Fibroblast of lung (primary cell): ENCODE measurements at regions not wholly inside any gene's neighbourhood (a gene's known extent, or its start where the extent isn't known, plus 50 kb on each side); places are given as distances from the start of the nearest gene placed in this dataset.

Experiments used
- DNase-seq, 2 donors: peaks; one replicate each; pipeline versions ENCODE4 v3.0.0 to v3.0.0-alpha.2; 2010; ENCODE audit warnings: low read depth in 2 of 2
- H2AFZ ChIP-seq: 2 replicates; pipeline ENCODE4 v1.5.1; 2012; ENCODE audit warnings: low read length, control low read depth, inconsistent platforms
- H3K27ac ChIP-seq: 2 replicates; pipeline ENCODE4 v1.5.1; 2011; ENCODE audit warnings: low read length, control low read depth; ENCODE audit not compliant: insufficient read depth
- H3K27me3 ChIP-seq: 2 replicates; pipeline ENCODE4 v1.5.1; 2011; ENCODE audit warnings: mild to moderate bottlenecking, low read length; ENCODE audit not compliant: control insufficient read depth, insufficient read depth
- H3K36me3 ChIP-seq: 2 replicates; pipeline ENCODE4 v1.5.1; 2011; ENCODE audit warnings: low read length; ENCODE audit not compliant: control insufficient read depth, insufficient read depth
- H3K4me1 ChIP-seq: 2 replicates; pipeline ENCODE4 v1.5.1; 2011; ENCODE audit warnings: low read length; ENCODE audit not compliant: control insufficient read depth, insufficient read depth; ENCODE audit errors: extremely low read depth
- H3K4me2 ChIP-seq: 2 replicates; pipeline ENCODE4 v1.5.1; 2011; ENCODE audit warnings: low read length, control low read depth; ENCODE audit not compliant: insufficient read depth; ENCODE audit errors: extremely low read depth
- H3K4me3 ChIP-seq, 4 experiments: fragments of 200-600 bp in 1 of 4; sonication (generic) in 1 of 4; replicated peaks in 1 of 4; 2 replicates each; pipeline ENCODE4 v1.5.1; 2011 to 2016; ENCODE audit warnings: low read length in 4 of 4, low read depth in 3 of 4, mild to moderate bottlenecking in 3 of 4, control low read depth in 2 of 4, inconsistent platforms in 1 of 4, mixed read lengths in 1 of 4; ENCODE audit not compliant: insufficient read depth in 1 of 4; ENCODE audit errors: control extremely low read depth in 1 of 4
- H3K79me2 ChIP-seq: 2 replicates; pipeline ENCODE4 v1.5.1; 2012; ENCODE audit warnings: mild to moderate bottlenecking, low read length, inconsistent platforms; ENCODE audit not compliant: control insufficient read depth, insufficient read depth
- H3K9ac ChIP-seq: 2 replicates; pipeline ENCODE4 v1.5.1; 2011; ENCODE audit warnings: mild to moderate bottlenecking, low read length, control low read depth; ENCODE audit not compliant: insufficient read depth
- H3K9me3 ChIP-seq: 2 replicates; pipeline ENCODE4 v1.5.1; 2012; ENCODE audit warnings: low read depth, low read length; ENCODE audit not compliant: control insufficient read depth, insufficient read depth
- H4K20me1 ChIP-seq: 2 replicates; pipeline ENCODE4 v1.5.1; 2011; ENCODE audit warnings: low read length; ENCODE audit not compliant: control insufficient read depth, insufficient read depth; ENCODE audit errors: extremely low read depth
- CTCF ChIP-seq, 2 donors: IDR thresholded peaks in 1 of 2; conservative IDR thresholded peaks in 1 of 2; 1 replicate in 1 of 2; 2 replicates in 1 of 2; pipeline ENCODE4 v1.5.1; 2011 to 2012; ENCODE audit warnings: low read length in 2 of 2, control low read depth in 1 of 2, inconsistent platforms in 1 of 2, low read depth in 1 of 2, mild to moderate bottlenecking in 1 of 2
- EZH2 ChIP-seq: IDR thresholded peaks from 2 replicates; pipeline ENCODE4 v1.5.1; 2012; ENCODE audit warnings: low read length, control low read depth, mild to moderate bottlenecking; ENCODE audit errors: missing control alignments

GRCh38 chr3:66712210-66712609, 211.4 kb upstream of the LRIG1 start:
- H3K27ac ChIP-seq = no peak overlapping the region
- no peak for DNase-seq
- TF ChIP-seq CTCF (conservative IDR thresholded peaks at IDR 0.05 in 1 of 2, IDR thresholded peaks at IDR 0.05 in 1 of 2; ENCODE audit: low read depth in 1 of 2, low read length in 2 of 2) (no peak), EZH2 (no peak)
- H3K9ac ChIP-seq = no peak overlapping the region
- H3K36me3 ChIP-seq = no peaks in the 10 kb centered on the region
- H3K4me1 ChIP-seq = no peaks in the 10 kb centered on the region
- H3K4me3 ChIP-seq = no peak overlapping the region
- H3K9me3 ChIP-seq = no peaks in the 10 kb centered on the region
- no peak overlapping the region for H3K4me2 ChIP-seq
- H2AFZ ChIP-seq = no peak overlapping the region
- H4K20me1 ChIP-seq = no peaks in the 10 kb centered on the region
- no peaks in the 10 kb centered on the region for H3K79me2 ChIP-seq
- H3K27me3 ChIP-seq = no peaks in the 10 kb centered on the region

GRCh38 chr3:66713921-66714320, 213.1 kb upstream of the LRIG1 start:
- no peaks in the 10 kb centered on the region for H3K9me3 ChIP-seq
- H3K9ac ChIP-seq = no peak overlapping the region
- H3K4me2 ChIP-seq = no peak overlapping the region
- no peaks in the 10 kb centered on the region for H3K27me3 ChIP-seq
- no peak for DNase-seq
- H3K27ac ChIP-seq = no peak overlapping the region
- H4K20me1 ChIP-seq = no peaks in the 10 kb centered on the region
- no peak for TF ChIP-seq CTCF (conservative IDR thresholded peaks at IDR 0.05 in 1 of 2, IDR thresholded peaks at IDR 0.05 in 1 of 2; ENCODE audit: low read depth in 1 of 2, low read length in 2 of 2)
- TF ChIP-seq EZH2 = no peak
- no peaks in the 10 kb centered on the region for H3K36me3 ChIP-seq
- H3K79me2 ChIP-seq = no peaks in the 10 kb centered on the region
- H3K4me3 ChIP-seq = no peak overlapping the region
- H3K4me1 ChIP-seq = no peaks in the 10 kb centered on the region
- no peak overlapping the region for H2AFZ ChIP-seq

GRCh38 chr3:66715806-66716205, 215.0 kb upstream of the LRIG1 start:
- H3K4me2 ChIP-seq = no peak overlapping the region
- no peak overlapping the region for H3K9ac ChIP-seq
- H3K27me3 ChIP-seq = no peaks in the 10 kb centered on the region
- no peaks in the 10 kb centered on the region for H3K36me3 ChIP-seq
- no peak overlapping the region for H3K4me3 ChIP-seq
- H2AFZ ChIP-seq = no peak overlapping the region
- no peaks in the 10 kb centered on the region for H3K4me1 ChIP-seq
- DNase-seq = peak in 1 of 2 donors; percentile 56
- no peaks in the 10 kb centered on the region for H3K9me3 ChIP-seq
- H3K27ac ChIP-seq = no peak overlapping the region
- H4K20me1 ChIP-seq = no peaks in the 10 kb centered on the region
- no peaks in the 10 kb centered on the region for H3K79me2 ChIP-seq
- TF ChIP-seq CTCF (conservative IDR thresholded peaks at IDR 0.05 in 1 of 2, IDR thresholded peaks at IDR 0.05 in 1 of 2; ENCODE audit: low read depth in 1 of 2, low read length in 2 of 2) (no peak), EZH2 (no peak)
